ENCODE measurements at regions not wholly inside any gene's neighbourhood (a gene's known extent, or its start where the extent isn't known, plus 50 kb on each side); places are given as distances from the start of the nearest gene placed in this dataset.

- Histone ChIP-seq H3K9me3 (ENCODE audit: insufficient read depth, low read depth, low read length) (no peaks in the 10 kb centered on the region), H3K36me3 (ENCODE audit: insufficient read depth, low read depth, low read length) (no peaks in the 10 kb centered on the region), H3K9ac (ENCODE audit: low read depth, low read length) (no peak overlapping the region), H3K4me1 (ENCODE audit: insufficient read depth, low read length) (no peaks in the 10 kb centered on the region), H3K27me3 (ENCODE audit: insufficient read depth, low read length) (no peaks in the 10 kb centered on the region), H3K4me3 (ENCODE audit: low read length) (no peak overlapping the region), H3K27ac (ENCODE audit: low read length) (no peak overlapping the region)
These were observed 1001.4 kb downstream of the SQOR start for GRCh38 chr15:46636206-46636605.

- Histone ChIP-seq H3K27me3 (ENCODE audit: insufficient read depth, low read length) (no peaks in the 10 kb centered on the region), H3K9ac (ENCODE audit: low read depth, low read length) (no peak overlapping the region), H3K36me3 (ENCODE audit: insufficient read depth, low read depth, low read length) (no peaks in the 10 kb centered on the region), H3K9me3 (ENCODE audit: insufficient read depth, low read depth, low read length) (no peaks in the 10 kb centered on the region), H3K4me1 (ENCODE audit: insufficient read depth, low read length) (peaks cover 8% of the 10 kb centered on the region; the same call in 1 of the 2 replicates), H3K4me3 (ENCODE audit: low read length) (no peak overlapping the region), H3K27ac (ENCODE audit: low read length) (no peak overlapping the region)
These were observed 1010.0 kb downstream of the SQOR start for GRCh38 chr15:46644501-46645481.

GRCh38 chr15:46646490-46646889, 1011.7 kb downstream of the SQOR start:
- H3K9ac ChIP-seq (ENCODE audit: low read depth, low read length) = no peak overlapping the region
- no peaks in the 10 kb centered on the region for H3K36me3 ChIP-seq (ENCODE audit: insufficient read depth, low read depth, low read length)
- H3K4me1 ChIP-seq (ENCODE audit: insufficient read depth, low read length) = peaks cover 8% of the 10 kb centered on the region; the same call in 1 of the 2 replicates
- H3K4me3 ChIP-seq (ENCODE audit: low read length) = no peak overlapping the region
- no peaks in the 10 kb centered on the region for H3K9me3 ChIP-seq (ENCODE audit: insufficient read depth, low read depth, low read length)
- H3K27ac ChIP-seq (ENCODE audit: low read length) = no peak overlapping the region
- H3K27me3 ChIP-seq (ENCODE audit: insufficient read depth, low read length) = no peaks in the 10 kb centered on the region

- Histone ChIP-seq H3K27ac (ENCODE audit: low read length) (no peak overlapping the region), H3K4me3 (ENCODE audit: low read length) (no peak overlapping the region), H3K9me3 (ENCODE audit: insufficient read depth, low read depth, low read length) (no peaks in the 10 kb centered on the region), H3K27me3 (ENCODE audit: insufficient read depth, low read length) (no peaks in the 10 kb centered on the region), H3K36me3 (ENCODE audit: insufficient read depth, low read depth, low read length) (no peaks in the 10 kb centered on the region), H3K4me1 (ENCODE audit: insufficient read depth, low read length) (peaks cover 8% of the 10 kb centered on the region; the same call in 1 of the 2 replicates), H3K9ac (ENCODE audit: low read depth, low read length) (no peak overlapping the region)
These were observed 1012.2 kb downstream of the SQOR start for GRCh38 chr15:46647046-46647445.

GRCh38 chr15:46652266-46652665, 1017.4 kb downstream of the SQOR start:
- no peak overlapping the region for H3K27ac ChIP-seq (ENCODE audit: low read length)
- no peak overlapping the region for H3K4me3 ChIP-seq (ENCODE audit: low read length)
- H3K4me1 ChIP-seq (ENCODE audit: insufficient read depth, low read length) = peaks cover 8% of the 10 kb centered on the region; the same call in 1 of the 2 replicates
- no peaks in the 10 kb centered on the region for H3K9me3 ChIP-seq (ENCODE audit: insufficient read depth, low read depth, low read length)
- H3K9ac ChIP-seq (ENCODE audit: low read depth, low read length) = no peak overlapping the region
- H3K27me3 ChIP-seq (ENCODE audit: insufficient read depth, low read length) = no peaks in the 10 kb centered on the region
- H3K36me3 ChIP-seq (ENCODE audit: insufficient read depth, low read depth, low read length) = no peaks in the 10 kb centered on the region

GRCh38 chr15:46654993-46655392, 1020.2 kb downstream of the SQOR start:
- H3K9me3 ChIP-seq (ENCODE audit: insufficient read depth, low read depth, low read length) = no peaks in the 10 kb centered on the region
- H3K9ac ChIP-seq (ENCODE audit: low read depth, low read length) = no peak overlapping the region
- H3K27me3 ChIP-seq (ENCODE audit: insufficient read depth, low read length) = no peaks in the 10 kb centered on the region
- H3K4me3 ChIP-seq (ENCODE audit: low read length) = no peak overlapping the region
- H3K4me1 ChIP-seq (ENCODE audit: insufficient read depth, low read length) = no peaks in the 10 kb centered on the region
- no peak overlapping the region for H3K27ac ChIP-seq (ENCODE audit: low read length)
- no peaks in the 10 kb centered on the region for H3K36me3 ChIP-seq (ENCODE audit: insufficient read depth, low read depth, low read length)

GRCh38 chr15:46660096-46660842, 1025.4 kb downstream of the SQOR start:
- H3K27me3 ChIP-seq (ENCODE audit: insufficient read depth, low read length) = no peaks in the 10 kb centered on the region
- no peaks in the 10 kb centered on the region for H3K9me3 ChIP-seq (ENCODE audit: insufficient read depth, low read depth, low read length)
- no peaks in the 10 kb centered on the region for H3K36me3 ChIP-seq (ENCODE audit: insufficient read depth, low read depth, low read length)
- no peaks in the 10 kb centered on the region for H3K4me1 ChIP-seq (ENCODE audit: insufficient read depth, low read length)
- no peak overlapping the region for H3K9ac ChIP-seq (ENCODE audit: low read depth, low read length)
- no peak overlapping the region for H3K27ac ChIP-seq (ENCODE audit: low read length)
- H3K4me3 ChIP-seq (ENCODE audit: low read length) = no peak overlapping the region

- Histone ChIP-seq H3K27ac (ENCODE audit: low read length) (no peak overlapping the region), H3K9me3 (ENCODE audit: insufficient read depth, low read depth, low read length) (no peaks in the 10 kb centered on the region), H3K4me3 (ENCODE audit: low read length) (no peak overlapping the region), H3K9ac (ENCODE audit: low read depth, low read length) (no peak overlapping the region), H3K4me1 (ENCODE audit: insufficient read depth, low read length) (no peaks in the 10 kb centered on the region), H3K27me3 (ENCODE audit: insufficient read depth, low read length) (no peaks in the 10 kb centered on the region), H3K36me3 (ENCODE audit: insufficient read depth, low read depth, low read length) (no peaks in the 10 kb centered on the region)
These were observed 1035.4 kb downstream of the SQOR start for GRCh38 chr15:46670258-46670657.

- Histone ChIP-seq H3K4me1 (ENCODE audit: insufficient read depth, low read length) (no peaks in the 10 kb centered on the region), H3K27ac (ENCODE audit: low read length) (no peak overlapping the region), H3K4me3 (ENCODE audit: low read length) (no peak overlapping the region), H3K27me3 (ENCODE audit: insufficient read depth, low read length) (no peaks in the 10 kb centered on the region), H3K9ac (ENCODE audit: low read depth, low read length) (no peak overlapping the region), H3K36me3 (ENCODE audit: insufficient read depth, low read depth, low read length) (no peaks in the 10 kb centered on the region), H3K9me3 (ENCODE audit: insufficient read depth, low read depth, low read length) (no peaks in the 10 kb centered on the region)
These were observed 1036.5 kb downstream of the SQOR start for GRCh38 chr15:46671336-46671735.

GRCh38 chr15:46672041-46672440, 1037.2 kb downstream of the SQOR start:
- peaks cover 1% of the 10 kb centered on the region; the same call in 1 of the 2 replicates for H3K4me1 ChIP-seq (ENCODE audit: insufficient read depth, low read length)
- H3K27me3 ChIP-seq (ENCODE audit: insufficient read depth, low read length) = no peaks in the 10 kb centered on the region
- no peak overlapping the region for H3K27ac ChIP-seq (ENCODE audit: low read length)
- H3K4me3 ChIP-seq (ENCODE audit: low read length) = no peak overlapping the region
- H3K9ac ChIP-seq (ENCODE audit: low read depth, low read length) = no peak overlapping the region
- no peaks in the 10 kb centered on the region for H3K9me3 ChIP-seq (ENCODE audit: insufficient read depth, low read depth, low read length)
- no peaks in the 10 kb centered on the region for H3K36me3 ChIP-seq (ENCODE audit: insufficient read depth, low read depth, low read length)

GRCh38 chr15:46676233-46677206, 1040.8 kb upstream of the SEMA6D start:
- Histone ChIP-seq H3K4me1 (ENCODE audit: insufficient read depth, low read length) (peaks cover 16% of the 10 kb centered on the region; the same call in 1 of the 2 replicates), H3K27ac (ENCODE audit: low read length) (no peak overlapping the region), H3K4me3 (ENCODE audit: low read length) (no peak overlapping the region), H3K9ac (ENCODE audit: low read depth, low read length) (no peak overlapping the region), H3K9me3 (ENCODE audit: insufficient read depth, low read depth, low read length) (no peaks in the 10 kb centered on the region), H3K36me3 (ENCODE audit: insufficient read depth, low read depth, low read length) (no peaks in the 10 kb centered on the region), H3K27me3 (ENCODE audit: insufficient read depth, low read length) (no peaks in the 10 kb centered on the region)

Data from iPS-20b (cell line).